Osteocyte (in vitro differentiated cells): ENCODE measurements at regions not wholly inside any gene's neighbourhood (a gene's known extent, or its start where the extent isn't known, plus 50 kb on each side); places are given as distances from the start of the nearest gene placed in this dataset.

Source experiments
- DNase-seq: peaks from one replicate; pipeline ENCODE4 v3.0.0; 2021; ENCODE audit warnings: mixed read lengths; ENCODE audit not compliant: unreplicated experiment; ENCODE audit errors: extremely low spot score
- H3K27ac Mint-ChIP-seq: one replicate; pipeline ENCODE4 v1.8.0; 2021; ENCODE audit warnings: mild to moderate bottlenecking, mixed read lengths; ENCODE audit not compliant: unreplicated experiment
- H3K27me3 Mint-ChIP-seq: one replicate; pipeline ENCODE4 v1.8.0; 2021; ENCODE audit warnings: mixed read lengths; ENCODE audit not compliant: unreplicated experiment
- H3K36me3 Mint-ChIP-seq: one replicate; pipeline ENCODE4 v1.8.0; 2021; ENCODE audit warnings: mixed read lengths; ENCODE audit not compliant: unreplicated experiment
- H3K4me1 Mint-ChIP-seq: one replicate; pipeline ENCODE4 v1.8.0; 2021; ENCODE audit warnings: mixed read lengths; ENCODE audit not compliant: unreplicated experiment
- H3K4me3 Mint-ChIP-seq: one replicate; pipeline ENCODE4 v1.8.0; 2021; ENCODE audit warnings: mild to moderate bottlenecking, moderate library complexity, mixed read lengths; ENCODE audit not compliant: unreplicated experiment
- H3K9me3 Mint-ChIP-seq: one replicate; pipeline ENCODE4 v1.8.0; 2021; ENCODE audit warnings: mixed read lengths; ENCODE audit not compliant: unreplicated experiment
- CTCF ChIP-seq: fragments of 200-600 bp; sonication (generic); IDR thresholded peaks from 2 replicates; pipeline ENCODE4 v1.5.0; 2021; ENCODE audit warnings: antibody characterized with exemption, mild to moderate bottlenecking, moderate library complexity

DNA sequence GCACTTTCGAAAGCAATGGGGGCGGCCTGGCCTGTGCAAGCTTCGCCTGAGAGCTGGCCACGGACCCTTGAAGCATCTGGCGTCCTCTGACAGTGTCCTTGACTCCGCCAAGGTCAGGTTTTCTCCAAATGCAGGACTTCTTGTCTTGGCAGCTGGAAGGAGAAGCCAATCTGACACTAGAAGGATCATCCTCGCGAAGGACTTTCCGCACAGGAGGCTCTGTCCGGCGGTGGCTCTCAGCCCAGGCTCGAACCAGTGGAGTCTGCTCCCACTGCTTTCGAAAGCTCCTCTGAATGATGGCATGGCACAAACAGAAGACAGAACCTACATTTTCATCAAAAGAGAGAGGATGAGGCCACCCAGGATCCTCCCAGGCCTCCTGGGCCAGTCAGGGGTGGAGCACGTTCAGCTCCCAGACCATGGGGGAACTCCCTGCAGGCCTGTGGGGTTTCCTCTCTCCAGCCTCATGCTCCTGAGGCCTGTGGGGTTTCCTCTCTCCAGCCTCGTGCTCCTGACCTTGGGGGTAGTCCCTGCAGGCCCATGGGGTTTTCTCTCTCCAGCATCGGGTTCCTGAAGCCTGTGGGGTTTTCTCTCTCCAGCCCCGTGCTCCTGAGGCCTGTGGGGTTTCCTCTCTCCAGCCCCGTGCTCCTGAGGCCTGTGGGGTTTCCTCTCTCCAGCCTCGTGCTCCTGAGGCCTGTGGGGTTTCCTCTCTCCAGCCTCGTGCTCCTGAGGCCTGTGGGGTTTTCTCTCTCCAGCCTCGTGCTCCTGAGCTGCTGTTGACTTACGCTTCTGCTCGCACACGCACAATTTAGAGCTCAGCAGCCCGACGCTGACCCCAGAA lies 396.5 kb upstream of the SALL3 start:
- Mint-ChIP-seq H3K27me3 (no peaks in the 10 kb centered on the region), H3K4me3 (no peak overlapping the region), H3K36me3 (no peaks in the 10 kb centered on the region), H3K27ac (no peak overlapping the region), H3K4me1 (no peaks in the 10 kb centered on the region), H3K9me3 (peaks cover 43% of the 10 kb centered on the region)
- peak; percentile 76 for DNase-seq
- no peak for TF ChIP-seq CTCF

DNA sequence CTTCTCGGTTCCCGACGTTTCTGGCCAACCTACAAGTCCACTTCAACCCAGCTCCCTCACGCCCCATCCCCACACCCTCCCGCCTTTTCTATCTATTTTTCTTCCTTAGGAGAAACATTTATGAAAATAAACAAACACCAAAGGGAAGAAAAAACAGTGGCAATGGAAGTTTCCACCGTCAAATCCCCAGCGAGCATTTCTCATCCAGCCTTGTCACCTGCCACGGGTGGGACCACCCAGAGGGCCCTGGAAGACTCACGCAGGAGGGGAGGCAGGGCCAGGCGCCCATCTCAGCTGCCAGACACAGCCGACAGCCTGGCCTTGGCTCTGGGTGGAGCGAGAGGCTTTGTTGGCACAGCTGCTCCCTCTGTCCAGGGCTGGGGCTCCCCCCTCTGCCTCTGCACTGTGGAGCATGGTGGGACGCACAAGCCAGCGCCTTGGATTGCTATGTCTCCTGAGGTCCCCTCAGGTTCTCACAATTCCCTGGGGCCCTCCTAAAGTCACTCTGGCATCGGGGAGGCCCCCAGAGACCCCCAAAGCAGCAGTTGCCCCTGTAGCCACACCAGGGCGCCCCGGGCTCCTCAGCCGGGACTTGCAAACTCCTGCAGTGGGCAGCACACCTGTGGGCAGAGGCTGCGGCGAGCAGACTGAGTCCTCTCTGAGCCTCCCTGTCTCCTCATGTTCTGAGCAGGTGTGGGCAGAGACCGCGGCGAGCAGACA lies 395.7 kb upstream of the SALL3 start:
- Mint-ChIP-seq H3K36me3 (no peaks in the 10 kb centered on the region), H3K9me3 (peaks cover 38% of the 10 kb centered on the region), H3K4me3 (no peak overlapping the region), H3K27ac (no peak overlapping the region), H3K4me1 (no peaks in the 10 kb centered on the region), H3K27me3 (no peaks in the 10 kb centered on the region)
- DNase-seq, result peak; percentile 82
- no peak for TF ChIP-seq CTCF

DNA sequence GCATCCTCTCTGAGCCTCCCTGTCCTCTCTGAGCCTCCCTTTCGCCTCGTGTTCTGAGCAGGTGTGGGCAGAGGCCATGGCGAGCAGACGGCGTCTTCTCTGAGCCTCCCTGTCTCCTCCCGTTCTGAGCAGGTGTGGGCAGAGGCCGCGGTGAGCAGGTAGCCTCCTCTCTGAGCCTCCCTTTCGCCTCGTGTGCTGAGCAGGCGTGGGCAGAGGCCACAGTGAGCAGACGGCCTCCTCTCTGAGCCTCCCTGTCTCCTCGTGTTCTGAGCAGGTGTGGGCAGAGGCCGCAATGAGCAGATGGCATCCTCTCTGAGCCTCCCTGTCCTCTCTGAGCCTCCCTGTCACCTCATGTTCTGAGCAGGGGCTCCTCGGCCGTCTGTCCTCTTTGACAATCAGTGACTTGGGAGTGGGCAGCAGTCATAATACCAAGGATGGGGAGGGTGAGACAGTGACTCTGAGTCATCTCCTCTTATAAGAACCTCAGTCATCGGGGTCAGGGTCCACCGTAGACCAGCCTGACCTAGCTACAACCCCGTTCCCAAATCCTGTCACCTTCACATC lies 395.1 kb upstream of the SALL3 start:
- Mint-ChIP-seq H3K36me3 (no peaks in the 10 kb centered on the region), H3K27ac (no peak overlapping the region), H3K4me1 (no peaks in the 10 kb centered on the region), H3K4me3 (no peak overlapping the region), H3K9me3 (peaks cover 35% of the 10 kb centered on the region), H3K27me3 (no peaks in the 10 kb centered on the region)
- peak; percentile 53 for DNase-seq
- TF ChIP-seq CTCF, result no peak

- no peak overlapping the region for H3K27ac Mint-ChIP-seq
- H3K9me3 Mint-ChIP-seq, result peaks cover 30% of the 10 kb centered on the region
- TF ChIP-seq CTCF, result no peak
- H3K4me3 Mint-ChIP-seq, result no peak overlapping the region
- H3K27me3 Mint-ChIP-seq, result no peaks in the 10 kb centered on the region
- DNase-seq, result no peak
- no peaks in the 10 kb centered on the region for H3K36me3 Mint-ChIP-seq
- H3K4me1 Mint-ChIP-seq, result no peaks in the 10 kb centered on the region
These were observed 393.0 kb upstream of the SALL3 start for GRCh38 chr18:78586586-78586985.

GRCh38 chr18:78587096-78587495 lies 392.5 kb upstream of the SALL3 start:
- no peak for DNase-seq
- Mint-ChIP-seq H3K4me1 (no peaks in the 10 kb centered on the region), H3K9me3 (peaks cover 29% of the 10 kb centered on the region), H3K27me3 (no peaks in the 10 kb centered on the region), H3K4me3 (no peak overlapping the region), H3K36me3 (no peaks in the 10 kb centered on the region), H3K27ac (no peak overlapping the region)
- TF ChIP-seq CTCF, result no peak
